ENCODE measurements at regions not wholly inside any gene's neighbourhood (a gene's known extent, or its start where the extent isn't known, plus 50 kb on each side); places are given as distances from the start of the nearest gene placed in this dataset.

GRCh38 chr15:36403351-36403750 lies 176.1 kb upstream of the CDIN1 start:
- intact Hi-C loops (cut with DNase I; ENCODE audit: low total_unique reads): no loop called here
- TF ChIP-seq CTCF (IDR thresholded peaks at IDR 0.05): no peak
- no peak for TF ChIP-seq POLR2A (IDR thresholded peaks at IDR 0.05)
- no peak overlapping the region for H3K4me3 ChIP-seq (ENCODE audit: low read depth, poor library complexity, severe bottlenecking)
- 61 to 70% methylated on average over 5 of the region's 5 CpGs for WGBS, 2 donors
- DNase-seq (ENCODE audit: low spot score in 2 of 2): no peak

- H3K4me3 ChIP-seq (ENCODE audit: low read depth, poor library complexity, severe bottlenecking): no peak overlapping the region
- no peak for TF ChIP-seq POLR2A (IDR thresholded peaks at IDR 0.05)
- no peak for TF ChIP-seq CTCF (IDR thresholded peaks at IDR 0.05)
- 80 to 85% methylated on average over 3 of the region's 3 CpGs for WGBS, 2 donors
- DNase-seq (ENCODE audit: low spot score in 2 of 2): no peak
- intact Hi-C loops (cut with DNase I; ENCODE audit: low total_unique reads): no loop called here
These were observed 173.1 kb upstream of the CDIN1 start for GRCh38 chr15:36406366-36406765.

- TF ChIP-seq CTCF (IDR thresholded peaks at IDR 0.05): no peak
- TF ChIP-seq POLR2A (IDR thresholded peaks at IDR 0.05): no peak
- no peak overlapping the region for H3K4me3 ChIP-seq (ENCODE audit: low read depth, poor library complexity, severe bottlenecking)
- intact Hi-C loops (cut with DNase I; ENCODE audit: low total_unique reads): no loop called here
- WGBS, 2 donors: 48 to 57% methylated on average over 3 of the region's 3 CpGs
- no peak for DNase-seq (ENCODE audit: low spot score in 2 of 2)
These were observed 172.5 kb upstream of the CDIN1 start for GRCh38 chr15:36406911-36407310.

GRCh38 chr15:36407647-36408046 lies 171.8 kb upstream of the CDIN1 start:
- no peak overlapping the region for H3K4me3 ChIP-seq (ENCODE audit: low read depth, poor library complexity, severe bottlenecking)
- 52 to 56% methylated on average over 4 of the region's 4 CpGs for WGBS, 2 donors
- intact Hi-C loops (cut with DNase I; ENCODE audit: low total_unique reads): no loop called here
- TF ChIP-seq CTCF (IDR thresholded peaks at IDR 0.05) (no peak), POLR2A (IDR thresholded peaks at IDR 0.05) (no peak)
- DNase-seq (ENCODE audit: low spot score in 2 of 2): no peak

- no peak for DNase-seq (ENCODE audit: low spot score in 2 of 2)
- WGBS, 2 donors: 91 to 94% methylated on average over 6 of the region's 6 CpGs
- intact Hi-C loops (cut with DNase I; ENCODE audit: low total_unique reads): no loop called here
These were observed 169.6 kb upstream of the CDIN1 start for GRCh38 chr15:36409819-36410218.

More at GRCh38 chr15:36409819-36410218, 169.6 kb upstream of the CDIN1 start:
- no peak for TF ChIP-seq POLR2A (IDR thresholded peaks at IDR 0.05)
- no peak for TF ChIP-seq CTCF (IDR thresholded peaks at IDR 0.05)
- no peak overlapping the region for H3K4me3 ChIP-seq (ENCODE audit: low read depth, poor library complexity, severe bottlenecking)

Data from lower leg skin (tissue), 4 donors.